Left renal pelvis (tissue), 4 donors: ENCODE measurements at regions not wholly inside any gene's neighbourhood (a gene's known extent, or its start where the extent isn't known, plus 50 kb on each side); places are given as distances from the start of the nearest gene placed in this dataset.

Experiments used
- DNase-seq, 4 donors: peaks; one replicate each; pipeline ENCODE4 v3.0.0-alpha.2; 2013; ENCODE audit warnings: low read depth in 4 of 4, low spot score in 3 of 4

- no peak for DNase-seq
Measured at GRCh38 chr16:73337373-73338296, 289.7 kb upstream of the ZFHX3 start.

- DNase-seq: no peak
Measured at GRCh38 chr16:73329358-73330286, 281.7 kb upstream of the ZFHX3 start.

GRCh38 chr16:73326770-73327470 lies 279.0 kb upstream of the ZFHX3 start:
- DNase-seq: no peak

- no peak for DNase-seq
Measured at GRCh38 chr16:73326221-73326620, 278.3 kb upstream of the ZFHX3 start.

GRCh38 chr16:73323880-73324279 lies 276.0 kb upstream of the ZFHX3 start:
- no peak for DNase-seq

GRCh38 chr16:73322856-73323255 lies 274.9 kb upstream of the ZFHX3 start:
- no peak for DNase-seq

GRCh38 chr16:73321853-73322252 lies 273.9 kb upstream of the ZFHX3 start:
- no peak for DNase-seq

GRCh38 chr16:73319737-73320136 lies 271.8 kb upstream of the ZFHX3 start:
- no peak for DNase-seq

GRCh38 chr16:73319261-73319660 lies 271.3 kb upstream of the ZFHX3 start:
- no peak for DNase-seq

GRCh38 chr16:73317321-73317857 lies 269.5 kb upstream of the ZFHX3 start:
- no peak for DNase-seq

- DNase-seq: no peak
Measured at GRCh38 chr16:73315645-73316044, 267.7 kb upstream of the ZFHX3 start.

- DNase-seq: no peak
Measured at GRCh38 chr16:73313950-73314349, 266.0 kb upstream of the ZFHX3 start.

GRCh38 chr16:73311857-73312723 lies 264.2 kb upstream of the ZFHX3 start:
- DNase-seq: no peak

- DNase-seq: no peak
Measured at GRCh38 chr16:73308771-73309170, 260.8 kb upstream of the ZFHX3 start.

GRCh38 chr16:73306901-73307413 lies 259.0 kb upstream of the ZFHX3 start:
- no peak for DNase-seq

GRCh38 chr16:73304008-73304774 lies 256.3 kb upstream of the ZFHX3 start:
- DNase-seq: peak in 1 of 4 donors; percentile 27

- DNase-seq: no peak
Measured at GRCh38 chr16:73302942-73303341, 255.0 kb upstream of the ZFHX3 start.

GRCh38 chr16:73301984-73302383 lies 254.1 kb upstream of the ZFHX3 start:
- DNase-seq: no peak

GRCh38 chr16:73299346-73299745 lies 251.4 kb upstream of the ZFHX3 start:
- no peak for DNase-seq
